ENCODE measurements at regions not wholly inside any gene's neighbourhood (a gene's known extent, or its start where the extent isn't known, plus 50 kb on each side); places are given as distances from the start of the nearest gene placed in this dataset.

DNA sequence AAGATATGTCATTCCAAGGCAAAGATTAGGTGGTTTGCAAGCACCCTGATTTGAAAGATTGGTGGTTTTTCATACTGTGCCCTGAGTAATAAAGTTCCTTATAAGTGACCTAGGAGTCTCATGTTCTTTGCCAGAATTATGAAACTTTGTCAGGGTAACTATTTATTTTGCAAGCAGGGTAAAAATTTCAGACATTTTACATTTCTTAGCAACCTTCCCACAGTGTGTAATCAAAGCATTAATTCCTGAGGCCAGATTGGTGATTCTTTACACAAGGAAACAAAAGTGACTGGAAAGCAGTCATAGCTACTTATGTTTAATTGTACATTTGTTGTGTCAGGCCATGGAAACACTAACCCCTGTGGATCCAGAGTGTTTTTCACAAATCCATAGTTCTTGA lies 998.0 kb upstream of the B3GALT2 start:
- TF ChIP-seq, protein P1, sequence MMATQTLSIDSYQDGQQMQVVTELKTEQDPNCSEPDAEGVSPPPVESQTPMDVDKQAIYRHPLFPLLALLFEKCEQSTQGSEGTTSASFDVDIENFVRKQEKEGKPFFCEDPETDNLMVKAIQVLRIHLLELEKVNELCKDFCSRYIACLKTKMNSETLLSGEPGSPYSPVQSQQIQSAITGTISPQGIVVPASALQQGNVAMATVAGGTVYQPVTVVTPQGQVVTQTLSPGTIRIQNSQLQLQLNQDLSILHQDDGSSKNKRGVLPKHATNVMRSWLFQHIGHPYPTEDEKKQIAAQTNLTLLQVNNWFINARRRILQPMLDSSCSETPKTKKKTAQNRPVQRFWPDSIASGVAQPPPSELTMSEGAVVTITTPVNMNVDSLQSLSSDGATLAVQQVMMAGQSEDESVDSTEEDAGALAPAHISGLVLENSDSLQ (IDR thresholded peaks at IDR 0.05): no peak
- TF ChIP-seq POLR2A (IDR thresholded peaks at IDR 0.05; ENCODE audit: low read depth, low read length) (no peak), CEBPB (IDR thresholded peaks at IDR 0.05; ENCODE audit: borderline replicate concordance in 1 of 2, low read depth in 2 of 2, low read length in 2 of 2) (no peak), MXI1 (IDR thresholded peaks at IDR 0.05; ENCODE audit: low read depth, low read length) (no peak), POLR2AphosphoS2 (IDR thresholded peaks at IDR 0.05; ENCODE audit: low read depth, low read length) (no peak), BRCA1 (IDR thresholded peaks at IDR 0.05; ENCODE audit: low read depth, low read length) (no peak), FOXK2 (IDR thresholded peaks at IDR 0.05) (no peak), ZSCAN29 (IDR thresholded peaks at IDR 0.05) (no peak), MYC (IDR thresholded peaks at IDR 0.05; ENCODE audit: insufficient read depth, insufficient read length, insufficient replicate concordance, low read length, severe bottlenecking) (no peak), EZH2 (IDR thresholded peaks at IDR 0.05; ENCODE audit: borderline replicate concordance, control insufficient read depth, low read depth, low read length) (no peak), TCF12 (IDR thresholded peaks at IDR 0.05; ENCODE audit: low read depth, low read length) (no peak)
- TF ChIP-seq, protein P2, sequence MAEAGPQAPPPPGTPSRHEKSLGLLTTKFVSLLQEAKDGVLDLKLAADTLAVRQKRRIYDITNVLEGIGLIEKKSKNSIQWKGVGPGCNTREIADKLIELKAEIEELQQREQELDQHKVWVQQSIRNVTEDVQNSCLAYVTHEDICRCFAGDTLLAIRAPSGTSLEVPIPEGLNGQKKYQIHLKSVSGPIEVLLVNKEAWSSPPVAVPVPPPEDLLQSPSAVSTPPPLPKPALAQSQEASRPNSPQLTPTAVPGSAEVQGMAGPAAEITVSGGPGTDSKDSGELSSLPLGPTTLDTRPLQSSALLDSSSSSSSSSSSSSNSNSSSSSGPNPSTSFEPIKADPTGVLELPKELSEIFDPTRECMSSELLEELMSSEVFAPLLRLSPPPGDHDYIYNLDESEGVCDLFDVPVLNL (IDR thresholded peaks at IDR 0.05; ENCODE audit: low read depth, low read length): no peak
- TF ChIP-seq, protein P3, sequence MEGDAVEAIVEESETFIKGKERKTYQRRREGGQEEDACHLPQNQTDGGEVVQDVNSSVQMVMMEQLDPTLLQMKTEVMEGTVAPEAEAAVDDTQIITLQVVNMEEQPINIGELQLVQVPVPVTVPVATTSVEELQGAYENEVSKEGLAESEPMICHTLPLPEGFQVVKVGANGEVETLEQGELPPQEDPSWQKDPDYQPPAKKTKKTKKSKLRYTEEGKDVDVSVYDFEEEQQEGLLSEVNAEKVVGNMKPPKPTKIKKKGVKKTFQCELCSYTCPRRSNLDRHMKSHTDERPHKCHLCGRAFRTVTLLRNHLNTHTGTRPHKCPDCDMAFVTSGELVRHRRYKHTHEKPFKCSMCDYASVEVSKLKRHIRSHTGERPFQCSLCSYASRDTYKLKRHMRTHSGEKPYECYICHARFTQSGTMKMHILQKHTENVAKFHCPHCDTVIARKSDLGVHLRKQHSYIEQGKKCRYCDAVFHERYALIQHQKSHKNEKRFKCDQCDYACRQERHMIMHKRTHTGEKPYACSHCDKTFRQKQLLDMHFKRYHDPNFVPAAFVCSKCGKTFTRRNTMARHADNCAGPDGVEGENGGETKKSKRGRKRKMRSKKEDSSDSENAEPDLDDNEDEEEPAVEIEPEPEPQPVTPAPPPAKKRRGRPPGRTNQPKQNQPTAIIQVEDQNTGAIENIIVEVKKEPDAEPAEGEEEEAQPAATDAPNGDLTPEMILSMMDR (IDR thresholded peaks at IDR 0.05 in 2 of 3, conservative IDR thresholded peaks at IDR 0.05 in 1 of 3; ENCODE audit: control insufficient read depth in 2 of 3, extremely low read depth in 1 of 3, insufficient read depth in 1 of 3, low read depth in 3 of 3, low read length in 3 of 3): no peak
